ENCODE measurements at regions not wholly inside any gene's neighbourhood (a gene's known extent, or its start where the extent isn't known, plus 50 kb on each side); places are given as distances from the start of the nearest gene placed in this dataset.

DNA sequence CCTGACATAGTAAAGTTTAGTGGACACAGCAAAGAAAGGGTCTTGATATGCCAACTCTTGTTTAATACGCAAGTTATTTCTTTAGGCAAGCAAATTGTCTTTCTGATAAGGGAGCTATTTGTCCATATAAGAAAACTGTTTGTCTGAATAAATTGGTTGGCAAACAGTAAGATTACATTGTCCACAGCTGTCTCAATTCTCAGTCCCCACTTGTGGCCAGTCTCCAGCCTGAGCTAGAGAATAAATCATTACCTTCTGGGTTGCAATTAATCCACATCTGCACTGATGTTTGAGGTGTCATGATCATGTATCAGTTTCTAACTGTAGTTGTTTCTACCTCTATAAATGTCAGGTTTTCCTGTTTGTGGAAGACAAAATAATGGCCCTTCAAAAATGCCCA, 60.0 kb upstream of the TNR start:
- TF ChIP-seq, protein P1, sequence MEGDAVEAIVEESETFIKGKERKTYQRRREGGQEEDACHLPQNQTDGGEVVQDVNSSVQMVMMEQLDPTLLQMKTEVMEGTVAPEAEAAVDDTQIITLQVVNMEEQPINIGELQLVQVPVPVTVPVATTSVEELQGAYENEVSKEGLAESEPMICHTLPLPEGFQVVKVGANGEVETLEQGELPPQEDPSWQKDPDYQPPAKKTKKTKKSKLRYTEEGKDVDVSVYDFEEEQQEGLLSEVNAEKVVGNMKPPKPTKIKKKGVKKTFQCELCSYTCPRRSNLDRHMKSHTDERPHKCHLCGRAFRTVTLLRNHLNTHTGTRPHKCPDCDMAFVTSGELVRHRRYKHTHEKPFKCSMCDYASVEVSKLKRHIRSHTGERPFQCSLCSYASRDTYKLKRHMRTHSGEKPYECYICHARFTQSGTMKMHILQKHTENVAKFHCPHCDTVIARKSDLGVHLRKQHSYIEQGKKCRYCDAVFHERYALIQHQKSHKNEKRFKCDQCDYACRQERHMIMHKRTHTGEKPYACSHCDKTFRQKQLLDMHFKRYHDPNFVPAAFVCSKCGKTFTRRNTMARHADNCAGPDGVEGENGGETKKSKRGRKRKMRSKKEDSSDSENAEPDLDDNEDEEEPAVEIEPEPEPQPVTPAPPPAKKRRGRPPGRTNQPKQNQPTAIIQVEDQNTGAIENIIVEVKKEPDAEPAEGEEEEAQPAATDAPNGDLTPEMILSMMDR (IDR thresholded peaks at IDR 0.05; ENCODE audit: poor library complexity): no peak
- TF ChIP-seq EZH2 (IDR thresholded peaks at IDR 0.05; ENCODE audit: borderline replicate concordance) (no peak), EZH2phosphoT487 (IDR thresholded peaks at IDR 0.05; ENCODE audit: low read depth, severe bottlenecking, unreplicated experiment) (no peak)

Measured in hepatocyte (in vitro differentiated cells).